ENCODE measurements at regions not wholly inside any gene's neighbourhood (a gene's known extent, or its start where the extent isn't known, plus 50 kb on each side); places are given as distances from the start of the nearest gene placed in this dataset.
"Not testable (repeated sequence)": the region's sequence is repeated elsewhere in the genome, so short reads cannot be mapped to it uniquely, and the experiment has no call there.

GRCh38 chr3:150275941-150276340 lies 132.2 kb upstream of the TSC22D2 start:
- TF ChIP-seq, protein P1, sequence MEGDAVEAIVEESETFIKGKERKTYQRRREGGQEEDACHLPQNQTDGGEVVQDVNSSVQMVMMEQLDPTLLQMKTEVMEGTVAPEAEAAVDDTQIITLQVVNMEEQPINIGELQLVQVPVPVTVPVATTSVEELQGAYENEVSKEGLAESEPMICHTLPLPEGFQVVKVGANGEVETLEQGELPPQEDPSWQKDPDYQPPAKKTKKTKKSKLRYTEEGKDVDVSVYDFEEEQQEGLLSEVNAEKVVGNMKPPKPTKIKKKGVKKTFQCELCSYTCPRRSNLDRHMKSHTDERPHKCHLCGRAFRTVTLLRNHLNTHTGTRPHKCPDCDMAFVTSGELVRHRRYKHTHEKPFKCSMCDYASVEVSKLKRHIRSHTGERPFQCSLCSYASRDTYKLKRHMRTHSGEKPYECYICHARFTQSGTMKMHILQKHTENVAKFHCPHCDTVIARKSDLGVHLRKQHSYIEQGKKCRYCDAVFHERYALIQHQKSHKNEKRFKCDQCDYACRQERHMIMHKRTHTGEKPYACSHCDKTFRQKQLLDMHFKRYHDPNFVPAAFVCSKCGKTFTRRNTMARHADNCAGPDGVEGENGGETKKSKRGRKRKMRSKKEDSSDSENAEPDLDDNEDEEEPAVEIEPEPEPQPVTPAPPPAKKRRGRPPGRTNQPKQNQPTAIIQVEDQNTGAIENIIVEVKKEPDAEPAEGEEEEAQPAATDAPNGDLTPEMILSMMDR (IDR thresholded peaks at IDR 0.05; ENCODE audit: control extremely low read depth, extremely low read depth, low read depth, missing control alignments), result no peak
- ChIA-PET POLR2A (no interaction called here), CTCF (interaction anchor here (1.0 to 2.2 kb wide), 5 partner anchors 10 to 219 kb away, joined by 3 to 8 read pairs (median 3); no protein-coding TSS in a partner anchor)
- no peak for DNase-seq (ENCODE audit: extremely low spot score)

DNA sequence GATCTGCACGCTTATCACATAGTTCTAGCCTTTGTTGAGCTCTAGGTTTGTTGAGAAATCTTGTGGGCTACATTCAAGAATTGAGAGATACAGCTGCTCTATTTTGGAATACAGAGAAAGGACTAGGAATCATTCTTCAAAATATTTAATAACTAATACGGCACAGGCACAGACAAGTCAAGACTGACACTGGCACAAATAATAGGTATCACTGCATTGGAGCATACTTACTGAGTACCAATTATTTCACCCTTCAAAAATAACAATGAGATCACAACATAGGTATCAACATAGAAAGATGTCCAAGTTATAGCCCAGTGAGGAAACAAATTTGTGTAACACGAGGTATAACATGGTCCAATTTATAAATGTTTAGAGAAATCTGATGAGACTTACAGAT lies 133.7 kb upstream of the TSC22D2 start:
- no peak for DNase-seq (ENCODE audit: extremely low spot score)
- CTCF ChIA-PET, result interaction anchor here (2.2 kb wide), 1 partner anchor 13 kb away, joined by 8 read pairs; no protein-coding TSS in a partner anchor
- POLR2A ChIA-PET, result no interaction called here
- TF ChIP-seq, protein P1 (IDR thresholded peaks at IDR 0.05; ENCODE audit: control extremely low read depth, extremely low read depth, low read depth, missing control alignments), result no peak

- TF ChIP-seq, protein P1 (IDR thresholded peaks at IDR 0.05; ENCODE audit: control extremely low read depth, extremely low read depth, low read depth, missing control alignments), result no peak
- CTCF ChIA-PET, result interaction anchor here (2.2 kb wide), 1 partner anchor 14 kb away, joined by 8 read pairs; no protein-coding TSS in a partner anchor
- POLR2A ChIA-PET, result no interaction called here
- DNase-seq (ENCODE audit: extremely low spot score), result no peak
Measured at GRCh38 chr3:150273396-150273795, 134.7 kb upstream of the TSC22D2 start.

DNA sequence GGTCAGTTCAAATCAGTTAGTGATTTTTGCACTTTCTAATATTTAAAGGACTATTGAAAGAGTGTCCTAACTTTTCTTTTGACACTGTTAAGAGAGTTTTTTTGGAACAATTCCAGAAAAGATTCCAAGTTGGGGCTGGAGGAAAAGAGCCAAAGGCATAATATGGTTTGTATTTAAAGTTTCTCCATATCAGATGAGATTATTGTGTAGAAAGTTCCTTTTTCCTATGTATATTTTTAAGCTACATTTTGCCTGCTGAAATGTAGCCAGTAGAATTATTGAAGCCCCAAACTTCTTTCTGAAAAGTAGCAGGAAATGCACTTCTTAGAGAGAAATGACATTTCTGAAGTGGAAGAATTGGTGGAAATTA lies 136.5 kb upstream of the TSC22D2 start:
- DNase-seq (ENCODE audit: extremely low spot score), result no peak
- ChIA-PET CTCF (interaction anchor here (1.2 to 1.3 kb wide), 3 partner anchors 15 to 25 kb away, joined by 3 to 4 read pairs (median 3); no protein-coding TSS in a partner anchor), POLR2A (no interaction called here)
- TF ChIP-seq, protein P1 (IDR thresholded peaks at IDR 0.05; ENCODE audit: control extremely low read depth, extremely low read depth, low read depth, missing control alignments), result no peak

- ChIA-PET POLR2A (no interaction called here), CTCF (interaction anchor here (1.0 to 1.3 kb wide), 3 partner anchors 10 to 21 kb away, joined by 3 to 4 read pairs (median 3); no protein-coding TSS in a partner anchor)
- DNase-seq (ENCODE audit: extremely low spot score), result no peak
- TF ChIP-seq, protein P1 (IDR thresholded peaks at IDR 0.05; ENCODE audit: control extremely low read depth, extremely low read depth, low read depth, missing control alignments), result no peak
Measured at GRCh38 chr3:150270883-150271590, 137.1 kb upstream of the TSC22D2 start.

DNA sequence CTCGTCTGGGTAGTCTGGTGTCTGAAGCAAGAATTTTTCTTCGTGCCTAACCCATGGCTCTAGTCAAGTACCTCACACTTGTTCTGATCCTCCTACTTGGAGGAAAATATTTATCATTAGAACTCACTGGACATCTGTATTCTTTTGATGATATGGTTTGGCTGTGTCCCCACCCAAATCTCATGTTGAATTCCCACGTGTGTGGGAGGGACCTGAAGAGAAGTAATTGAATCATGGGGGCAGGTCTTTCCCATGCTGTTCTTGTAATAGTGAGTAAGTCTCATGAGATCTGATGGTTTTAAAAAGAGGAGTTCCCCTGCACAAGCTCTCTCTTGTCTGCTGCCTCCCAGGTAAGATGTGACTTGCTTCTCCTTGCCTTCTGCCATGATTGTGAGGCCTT lies 137.7 kb upstream of the TSC22D2 start:
- DNase-seq (ENCODE audit: extremely low spot score); POLR2A ChIA-PET: not testable (repeated sequence)
- CTCF ChIA-PET, result interaction anchor here (1.0 to 1.3 kb wide), 2 partner anchors 9 to 20 kb away, joined by 3 read pairs; no protein-coding TSS in a partner anchor

- CTCF ChIA-PET, result no interaction called here
- no peak for DNase-seq (ENCODE audit: extremely low spot score)
- POLR2A ChIA-PET, result no interaction called here
- TF ChIP-seq, protein P1 (IDR thresholded peaks at IDR 0.05; ENCODE audit: control extremely low read depth, extremely low read depth, low read depth, missing control alignments), result no peak
Measured at GRCh38 chr3:150269526-150269925, 138.6 kb upstream of the TSC22D2 start.
